Endodermal cell (in vitro differentiated cells): ENCODE measurements at regions not wholly inside any gene's neighbourhood (a gene's known extent, or its start where the extent isn't known, plus 50 kb on each side); places are given as distances from the start of the nearest gene placed in this dataset.

Source experiments
- DNase-seq: peaks from one replicate; pipeline ENCODE4 v3.0.0-alpha.2; 2017
- H3K27ac ChIP-seq: 2 replicates; pipeline ENCODE4 v1.5.1; 2013; ENCODE audit warnings: mild to moderate bottlenecking, low read depth, low read length, moderate library complexity
- H3K27me3 ChIP-seq: 2 replicates; pipeline ENCODE4 v1.6.1; 2013; ENCODE audit warnings: mild to moderate bottlenecking, low read length, moderate library complexity; ENCODE audit not compliant: insufficient read depth, control insufficient read depth, poor library complexity, severe bottlenecking
- H3K36me3 ChIP-seq: 2 replicates; pipeline ENCODE4 v1.7.0; 2013; ENCODE audit warnings: mild to moderate bottlenecking, low read length, moderate library complexity; ENCODE audit not compliant: control insufficient read depth, insufficient read depth
- H3K4me1 ChIP-seq: one replicate; pipeline ENCODE4 v1.7.0; 2013; ENCODE audit warnings: low read length; ENCODE audit not compliant: control insufficient read depth, insufficient read depth
- H3K4me3 ChIP-seq: 2 replicates; pipeline ENCODE4 v1.5.1; 2013; ENCODE audit warnings: mild to moderate bottlenecking, low read length, moderate library complexity
- H3K9ac ChIP-seq: 2 replicates; pipeline ENCODE4 v1.6.1; 2013; ENCODE audit warnings: mild to moderate bottlenecking, low read length, moderate library complexity; ENCODE audit not compliant: poor library complexity, severe bottlenecking; ENCODE audit errors: extremely low read depth
- H3K9me3 ChIP-seq: 2 replicates; pipeline ENCODE4 v1.6.1; 2013; ENCODE audit warnings: mild to moderate bottlenecking, low read length, moderate library complexity; ENCODE audit not compliant: control insufficient read depth
- H3K27ac Mint-ChIP-seq: 2 replicates; pipeline ENCODE4 v1.8.0; 2020; ENCODE audit warnings: mixed read lengths
- H3K27me3 Mint-ChIP-seq: 2 replicates; pipeline ENCODE4 v1.8.0; 2021; ENCODE audit warnings: mild to moderate bottlenecking, mixed read lengths; ENCODE audit not compliant: insufficient read depth
- H3K36me3 Mint-ChIP-seq: 2 replicates; pipeline ENCODE4 v1.8.0; 2020; ENCODE audit warnings: low read depth, mixed read lengths
- H3K4me1 Mint-ChIP-seq: 2 replicates; pipeline ENCODE4 v1.8.0; 2020; ENCODE audit warnings: mixed read lengths
- H3K4me3 Mint-ChIP-seq: 2 replicates; pipeline ENCODE4 v1.8.0; 2020; ENCODE audit warnings: mild to moderate bottlenecking, moderate library complexity, mixed read lengths
- H3K9me3 Mint-ChIP-seq: 2 replicates; pipeline ENCODE4 v1.8.0; 2020; ENCODE audit warnings: mild to moderate bottlenecking, mixed read lengths
- WGBS, 2 experiments: methylation state at CpG; one replicate each; pipeline versions ENCODE4 v1.1.5 to v1.1.7; 2013; ENCODE audit warnings: missing lambda C conversion rate in 2 of 2, mixed read lengths in 1 of 2; ENCODE audit not compliant: insufficient coverage in 1 of 2, insufficient read length in 1 of 2; 5-methylcytosine and 5-hydroxymethylcytosine counted together
- TF ChIP-seq, protein P1 (sequence below): fragments of 200-600 bp; sonication (generic); conservative IDR thresholded peaks from 2 replicates; pipeline ENCODE4 v1.5.0; 2021; ENCODE audit warnings: antibody characterized with exemption, mild to moderate bottlenecking

DNA sequence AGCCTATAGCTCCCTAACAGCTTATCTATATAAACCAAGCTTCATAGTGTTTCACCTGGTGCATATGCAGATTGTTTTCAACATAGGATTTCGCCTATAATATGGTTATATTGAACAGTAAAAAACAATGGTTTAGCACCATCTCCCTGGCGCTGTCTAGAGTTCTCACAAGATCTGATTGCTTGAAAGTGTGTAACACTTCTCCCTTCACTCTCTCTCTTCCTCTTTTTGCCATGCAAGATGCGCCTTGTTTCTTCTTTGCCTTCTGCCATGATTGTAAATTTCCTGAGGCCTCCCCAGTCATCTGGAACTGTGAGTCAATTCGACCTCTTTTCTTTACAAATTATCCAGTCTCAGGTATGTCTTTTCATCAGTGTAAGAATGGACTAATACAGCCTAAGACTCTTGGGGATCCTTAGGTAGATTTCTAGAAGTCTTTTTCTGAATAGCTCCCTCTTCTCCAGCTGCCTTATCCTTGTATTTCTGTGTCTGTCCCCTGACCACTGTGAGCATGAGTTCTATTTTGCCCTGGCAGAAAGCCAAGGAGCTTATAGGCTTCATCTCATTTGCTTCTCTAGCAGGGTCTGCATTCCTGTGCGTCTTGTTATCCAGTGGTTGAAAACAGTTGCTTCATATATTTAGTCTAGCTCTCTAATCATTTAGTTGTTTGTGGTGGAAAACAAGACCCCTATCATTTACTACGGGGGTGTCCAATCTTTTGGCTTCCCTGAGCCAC, 401.6 kb downstream of the GPD2 start:
- TF ChIP-seq, protein P1, sequence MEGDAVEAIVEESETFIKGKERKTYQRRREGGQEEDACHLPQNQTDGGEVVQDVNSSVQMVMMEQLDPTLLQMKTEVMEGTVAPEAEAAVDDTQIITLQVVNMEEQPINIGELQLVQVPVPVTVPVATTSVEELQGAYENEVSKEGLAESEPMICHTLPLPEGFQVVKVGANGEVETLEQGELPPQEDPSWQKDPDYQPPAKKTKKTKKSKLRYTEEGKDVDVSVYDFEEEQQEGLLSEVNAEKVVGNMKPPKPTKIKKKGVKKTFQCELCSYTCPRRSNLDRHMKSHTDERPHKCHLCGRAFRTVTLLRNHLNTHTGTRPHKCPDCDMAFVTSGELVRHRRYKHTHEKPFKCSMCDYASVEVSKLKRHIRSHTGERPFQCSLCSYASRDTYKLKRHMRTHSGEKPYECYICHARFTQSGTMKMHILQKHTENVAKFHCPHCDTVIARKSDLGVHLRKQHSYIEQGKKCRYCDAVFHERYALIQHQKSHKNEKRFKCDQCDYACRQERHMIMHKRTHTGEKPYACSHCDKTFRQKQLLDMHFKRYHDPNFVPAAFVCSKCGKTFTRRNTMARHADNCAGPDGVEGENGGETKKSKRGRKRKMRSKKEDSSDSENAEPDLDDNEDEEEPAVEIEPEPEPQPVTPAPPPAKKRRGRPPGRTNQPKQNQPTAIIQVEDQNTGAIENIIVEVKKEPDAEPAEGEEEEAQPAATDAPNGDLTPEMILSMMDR, result no peak
- no peak overlapping the region for H3K27ac Mint-ChIP-seq
- WGBS, 2 experiments, result 91 to 95% methylated on average over 3 to 5 of the region's 6 CpGs

GRCh38 chr2:156841321-156841720, 405.1 kb downstream of the GPD2 start:
- no peak for DNase-seq
- H3K36me3 Mint-ChIP-seq, result no peaks in the 10 kb centered on the region
- Histone ChIP-seq H3K4me1 (no peaks in the 10 kb centered on the region), H3K36me3 (no peaks in the 10 kb centered on the region), H3K27me3 (no peaks in the 10 kb centered on the region), H3K9me3 (no peaks in the 10 kb centered on the region), H3K4me3 (no peak overlapping the region), H3K9ac (no peak overlapping the region), H3K27ac (no peak overlapping the region)
- H3K4me1 Mint-ChIP-seq, result peaks cover 12% of the 10 kb centered on the region
- no peaks in the 10 kb centered on the region for H3K27me3 Mint-ChIP-seq
- no peak overlapping the region for H3K27ac Mint-ChIP-seq
- H3K4me3 Mint-ChIP-seq, result no peak overlapping the region
- WGBS, 2 experiments, result 93% methylated on average over 3 of the region's 3 CpGs; no CpG with 5 or more reads in 1 of the 2 experiments
- TF ChIP-seq, protein P1, result no peak
- H3K9me3 Mint-ChIP-seq, result no peaks in the 10 kb centered on the region

More for the DNA sequence above, 401.6 kb downstream of the GPD2 start:
- Mint-ChIP-seq H3K4me3 (no peak overlapping the region), H3K27me3 (no peaks in the 10 kb centered on the region), H3K9me3 (no peaks in the 10 kb centered on the region), H3K4me1 (peaks cover 7% of the 10 kb centered on the region), H3K36me3 (no peaks in the 10 kb centered on the region)
- Histone ChIP-seq H3K36me3 (no peaks in the 10 kb centered on the region), H3K27me3 (no peaks in the 10 kb centered on the region), H3K4me3 (no peak overlapping the region), H3K9ac (no peak overlapping the region), H3K27ac (no peak overlapping the region), H3K4me1 (no peaks in the 10 kb centered on the region), H3K9me3 (no peaks in the 10 kb centered on the region)
- no peak for DNase-seq

DNA sequence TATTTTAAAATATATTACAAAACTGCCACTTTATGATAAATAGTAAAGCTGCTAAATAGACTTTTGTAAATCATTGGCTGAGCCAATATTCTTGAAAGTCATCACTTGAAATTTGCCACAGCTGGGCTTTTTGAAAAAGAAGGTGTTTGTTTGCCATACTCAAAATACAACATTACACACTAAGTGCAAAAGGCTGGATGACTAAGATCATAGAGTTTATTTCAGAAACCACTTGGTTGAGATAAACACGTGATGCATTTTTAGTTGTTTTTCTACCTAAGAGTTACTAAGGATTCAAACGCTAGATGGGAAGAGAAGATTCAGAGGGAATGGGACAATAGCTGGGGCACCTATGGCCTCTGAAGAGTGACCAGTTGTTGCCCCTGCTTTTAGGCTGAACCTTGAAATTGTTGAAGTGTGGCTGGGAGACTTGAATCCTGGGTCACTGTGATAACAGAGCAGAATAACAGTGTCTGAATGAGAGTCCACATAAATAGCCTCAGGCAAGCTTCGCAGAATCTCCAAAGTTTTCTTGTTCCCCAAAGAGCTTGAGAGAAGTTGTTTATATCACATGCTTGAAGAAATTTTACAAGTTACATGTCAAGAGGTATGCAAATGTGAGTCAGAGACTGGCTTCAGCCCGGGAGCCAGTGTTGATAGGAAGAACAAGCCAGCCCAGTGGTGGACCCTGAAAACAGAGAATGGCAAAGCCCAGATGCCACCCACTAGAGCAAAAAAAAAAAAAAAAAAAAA, 409.8 kb downstream of the GPD2 start:
- WGBS, 2 experiments, result 82 to 93% methylated on average over 3 to 4 of the region's 4 CpGs

More for the DNA sequence above, 409.8 kb downstream of the GPD2 start:
- Mint-ChIP-seq H3K4me3 (no peak overlapping the region), H3K4me1 (peaks cover 6% of the 10 kb centered on the region), H3K27me3 (no peaks in the 10 kb centered on the region), H3K27ac (no peak overlapping the region), H3K36me3 (peaks cover 2% of the 10 kb centered on the region), H3K9me3 (no peaks in the 10 kb centered on the region)
- TF ChIP-seq, protein P1, result no peak
- Histone ChIP-seq H3K4me1 (no peaks in the 10 kb centered on the region), H3K9ac (no peak overlapping the region), H3K9me3 (no peaks in the 10 kb centered on the region), H3K4me3 (no peak overlapping the region), H3K27me3 (no peaks in the 10 kb centered on the region), H3K36me3 (no peaks in the 10 kb centered on the region), H3K27ac (no peak overlapping the region)
- peak; percentile 47 for DNase-seq
